Neural cell (in vitro differentiated cells): ENCODE measurements at regions not wholly inside any gene's neighbourhood (a gene's known extent, or its start where the extent isn't known, plus 50 kb on each side); places are given as distances from the start of the nearest gene placed in this dataset.

ENCODE experiments used
- EP300 ChIP-seq: fragments of 450-650 bp; conservative IDR thresholded peaks from 2 replicates; pipeline ENCODE4 v1.6.1; 2014; ENCODE audit warnings: antibody characterized with exemption, mild to moderate bottlenecking, moderate library complexity; ENCODE audit not compliant: poor library complexity, severe bottlenecking
- EZH2 ChIP-seq: fragments of 200-600, 300-800 bp; shearing (Covaris generic), sonication (generic); IDR thresholded peaks from 2 replicates; pipeline ENCODE4 v1.6.1; 2014; ENCODE audit warnings: antibody characterized with exemption, low read length, borderline replicate concordance, mild to moderate bottlenecking; ENCODE audit not compliant: insufficient read depth, poor library complexity, severe bottlenecking
- MXI1 ChIP-seq: fragments of 450-650 bp; conservative IDR thresholded peaks from 2 replicates; pipeline ENCODE4 v1.6.1; 2014; ENCODE audit warnings: antibody characterized with exemption, mild to moderate bottlenecking; ENCODE audit not compliant: poor library complexity, severe bottlenecking
- POLR2AphosphoS5 ChIP-seq: IDR thresholded peaks from 2 replicates; pipeline ENCODE4 v1.6.1; 2012
- SMC3 ChIP-seq: fragments of 450-650 bp; conservative IDR thresholded peaks from 2 replicates; pipeline ENCODE4 v1.6.1; 2014; ENCODE audit warnings: antibody characterized with exemption, mild to moderate bottlenecking, moderate library complexity; ENCODE audit not compliant: poor library complexity
- TAF1 ChIP-seq: IDR thresholded peaks from 2 replicates; pipeline ENCODE4 v1.6.1; 2012; ENCODE audit warnings: low read depth
- TF ChIP-seq, protein P1 (sequence below): fragments of 450-650 bp; IDR thresholded peaks from 2 replicates; pipeline ENCODE4 v1.5.1; 2014; ENCODE audit warnings: antibody characterized with exemption, mild to moderate bottlenecking, moderate library complexity; ENCODE audit not compliant: poor library complexity, severe bottlenecking
- TF ChIP-seq, protein P2 (sequence below): IDR thresholded peaks from 2 replicates; pipeline ENCODE4 v1.6.1; 2012; ENCODE audit warnings: borderline replicate concordance

DNA sequence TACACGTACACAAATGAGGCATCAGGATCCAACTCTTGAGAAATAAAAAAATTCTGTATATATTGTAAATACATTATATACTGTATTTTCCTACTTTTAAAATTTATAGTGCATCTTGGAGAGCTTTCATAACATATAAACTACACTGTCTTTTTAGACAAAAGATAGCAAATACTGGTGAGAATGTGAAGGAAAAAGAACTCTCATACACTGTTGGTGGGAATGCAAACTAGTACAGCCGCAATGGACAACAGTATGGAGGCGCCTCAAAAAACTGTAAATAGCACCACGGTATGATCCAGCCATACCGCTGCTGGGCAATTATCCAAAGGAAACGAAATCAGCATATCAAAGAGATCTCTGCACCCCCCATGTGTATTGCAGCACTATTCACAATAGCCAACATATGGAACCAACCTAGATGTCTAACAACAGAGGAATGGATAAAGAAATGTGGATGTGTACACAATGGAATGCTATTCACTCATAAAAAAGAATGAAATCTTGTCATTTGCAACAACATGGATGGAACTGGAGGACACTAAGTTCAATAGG is 292.4 kb downstream of the EFNB2 start:
- TF ChIP-seq, protein P1, sequence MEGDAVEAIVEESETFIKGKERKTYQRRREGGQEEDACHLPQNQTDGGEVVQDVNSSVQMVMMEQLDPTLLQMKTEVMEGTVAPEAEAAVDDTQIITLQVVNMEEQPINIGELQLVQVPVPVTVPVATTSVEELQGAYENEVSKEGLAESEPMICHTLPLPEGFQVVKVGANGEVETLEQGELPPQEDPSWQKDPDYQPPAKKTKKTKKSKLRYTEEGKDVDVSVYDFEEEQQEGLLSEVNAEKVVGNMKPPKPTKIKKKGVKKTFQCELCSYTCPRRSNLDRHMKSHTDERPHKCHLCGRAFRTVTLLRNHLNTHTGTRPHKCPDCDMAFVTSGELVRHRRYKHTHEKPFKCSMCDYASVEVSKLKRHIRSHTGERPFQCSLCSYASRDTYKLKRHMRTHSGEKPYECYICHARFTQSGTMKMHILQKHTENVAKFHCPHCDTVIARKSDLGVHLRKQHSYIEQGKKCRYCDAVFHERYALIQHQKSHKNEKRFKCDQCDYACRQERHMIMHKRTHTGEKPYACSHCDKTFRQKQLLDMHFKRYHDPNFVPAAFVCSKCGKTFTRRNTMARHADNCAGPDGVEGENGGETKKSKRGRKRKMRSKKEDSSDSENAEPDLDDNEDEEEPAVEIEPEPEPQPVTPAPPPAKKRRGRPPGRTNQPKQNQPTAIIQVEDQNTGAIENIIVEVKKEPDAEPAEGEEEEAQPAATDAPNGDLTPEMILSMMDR = no peak
- TF ChIP-seq TAF1 (no peak), SMC3 (no peak), EZH2 (no peak), EP300 (no peak), POLR2AphosphoS5 (no peak), MXI1 (no peak)
- TF ChIP-seq, protein P2, sequence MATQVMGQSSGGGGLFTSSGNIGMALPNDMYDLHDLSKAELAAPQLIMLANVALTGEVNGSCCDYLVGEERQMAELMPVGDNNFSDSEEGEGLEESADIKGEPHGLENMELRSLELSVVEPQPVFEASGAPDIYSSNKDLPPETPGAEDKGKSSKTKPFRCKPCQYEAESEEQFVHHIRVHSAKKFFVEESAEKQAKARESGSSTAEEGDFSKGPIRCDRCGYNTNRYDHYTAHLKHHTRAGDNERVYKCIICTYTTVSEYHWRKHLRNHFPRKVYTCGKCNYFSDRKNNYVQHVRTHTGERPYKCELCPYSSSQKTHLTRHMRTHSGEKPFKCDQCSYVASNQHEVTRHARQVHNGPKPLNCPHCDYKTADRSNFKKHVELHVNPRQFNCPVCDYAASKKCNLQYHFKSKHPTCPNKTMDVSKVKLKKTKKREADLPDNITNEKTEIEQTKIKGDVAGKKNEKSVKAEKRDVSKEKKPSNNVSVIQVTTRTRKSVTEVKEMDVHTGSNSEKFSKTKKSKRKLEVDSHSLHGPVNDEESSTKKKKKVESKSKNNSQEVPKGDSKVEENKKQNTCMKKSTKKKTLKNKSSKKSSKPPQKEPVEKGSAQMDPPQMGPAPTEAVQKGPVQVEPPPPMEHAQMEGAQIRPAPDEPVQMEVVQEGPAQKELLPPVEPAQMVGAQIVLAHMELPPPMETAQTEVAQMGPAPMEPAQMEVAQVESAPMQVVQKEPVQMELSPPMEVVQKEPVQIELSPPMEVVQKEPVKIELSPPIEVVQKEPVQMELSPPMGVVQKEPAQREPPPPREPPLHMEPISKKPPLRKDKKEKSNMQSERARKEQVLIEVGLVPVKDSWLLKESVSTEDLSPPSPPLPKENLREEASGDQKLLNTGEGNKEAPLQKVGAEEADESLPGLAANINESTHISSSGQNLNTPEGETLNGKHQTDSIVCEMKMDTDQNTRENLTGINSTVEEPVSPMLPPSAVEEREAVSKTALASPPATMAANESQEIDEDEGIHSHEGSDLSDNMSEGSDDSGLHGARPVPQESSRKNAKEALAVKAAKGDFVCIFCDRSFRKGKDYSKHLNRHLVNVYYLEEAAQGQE = no peak
